ENCODE measurements at regions not wholly inside any gene's neighbourhood (a gene's known extent, or its start where the extent isn't known, plus 50 kb on each side); places are given as distances from the start of the nearest gene placed in this dataset.

DNA sequence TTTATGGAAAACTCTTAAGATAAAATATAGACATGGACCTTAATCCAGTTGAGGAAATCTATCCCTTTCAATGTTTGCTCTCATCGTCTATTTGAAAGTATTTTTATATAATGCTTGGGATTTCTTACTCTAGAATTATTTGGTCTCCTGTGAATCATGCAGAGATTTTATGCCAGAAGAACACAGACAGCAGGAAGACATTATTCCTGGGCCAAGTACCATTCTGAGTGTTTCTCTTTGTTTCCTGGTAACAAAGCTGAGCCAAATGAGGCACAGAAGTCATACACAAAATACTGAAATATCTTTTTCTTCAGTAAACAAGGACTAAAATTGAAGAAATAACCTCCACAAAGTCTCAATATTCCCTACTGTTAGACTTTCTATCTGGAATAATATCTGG is 538.2 kb upstream of the EYS start:
- TF ChIP-seq, protein P1, sequence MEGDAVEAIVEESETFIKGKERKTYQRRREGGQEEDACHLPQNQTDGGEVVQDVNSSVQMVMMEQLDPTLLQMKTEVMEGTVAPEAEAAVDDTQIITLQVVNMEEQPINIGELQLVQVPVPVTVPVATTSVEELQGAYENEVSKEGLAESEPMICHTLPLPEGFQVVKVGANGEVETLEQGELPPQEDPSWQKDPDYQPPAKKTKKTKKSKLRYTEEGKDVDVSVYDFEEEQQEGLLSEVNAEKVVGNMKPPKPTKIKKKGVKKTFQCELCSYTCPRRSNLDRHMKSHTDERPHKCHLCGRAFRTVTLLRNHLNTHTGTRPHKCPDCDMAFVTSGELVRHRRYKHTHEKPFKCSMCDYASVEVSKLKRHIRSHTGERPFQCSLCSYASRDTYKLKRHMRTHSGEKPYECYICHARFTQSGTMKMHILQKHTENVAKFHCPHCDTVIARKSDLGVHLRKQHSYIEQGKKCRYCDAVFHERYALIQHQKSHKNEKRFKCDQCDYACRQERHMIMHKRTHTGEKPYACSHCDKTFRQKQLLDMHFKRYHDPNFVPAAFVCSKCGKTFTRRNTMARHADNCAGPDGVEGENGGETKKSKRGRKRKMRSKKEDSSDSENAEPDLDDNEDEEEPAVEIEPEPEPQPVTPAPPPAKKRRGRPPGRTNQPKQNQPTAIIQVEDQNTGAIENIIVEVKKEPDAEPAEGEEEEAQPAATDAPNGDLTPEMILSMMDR (IDR thresholded peaks at IDR 0.05; ENCODE audit: unreplicated experiment) = no peak

DNA sequence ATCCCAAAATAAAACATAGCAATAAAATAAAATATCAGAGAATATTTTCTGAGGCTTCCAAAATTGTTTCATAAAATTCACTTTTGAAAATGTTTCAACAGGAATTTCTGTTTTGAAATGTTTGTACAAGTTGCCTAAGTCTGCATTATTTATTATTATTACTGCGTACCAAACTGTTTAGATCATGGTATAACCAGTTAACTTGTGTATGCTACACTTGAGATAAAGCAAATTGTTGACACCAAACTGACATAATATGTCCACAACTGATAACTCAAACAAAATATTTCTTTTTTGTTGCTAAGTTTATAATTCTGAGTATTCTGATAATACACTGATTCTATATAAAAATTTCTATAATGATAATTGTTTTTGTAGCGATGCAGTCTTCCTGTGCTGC is 531.8 kb upstream of the EYS start:
- DNase-seq = no peak
- CTCF ChIA-PET = interaction anchor here (0.7 kb wide), 1 partner anchor 203 kb away, joined by 5 read pairs; no protein-coding TSS in a partner anchor
- Mint-ChIP-seq H3K9me3 (ENCODE audit: low read depth, unreplicated experiment) (peaks cover 10% of the 10 kb centered on the region), H3K4me3 (ENCODE audit: low read depth, unreplicated experiment) (no peak overlapping the region), H3K4me1 (ENCODE audit: low read depth, unreplicated experiment) (no peaks in the 10 kb centered on the region), H3K27ac (ENCODE audit: unreplicated experiment) (no peak overlapping the region), H3K27me3 (ENCODE audit: unreplicated experiment) (no peaks in the 10 kb centered on the region), H3K36me3 (ENCODE audit: insufficient read depth, unreplicated experiment) (no peaks in the 10 kb centered on the region)
- no TSS peak for BruUV-seq (replicated peaks)
- TF ChIP-seq, protein P1 (IDR thresholded peaks at IDR 0.05; ENCODE audit: unreplicated experiment) = no peak
- intact Hi-C loops (cut with micrococcal nuclease; ENCODE audit: unreplicated experiment) = no loop called here

More for the DNA sequence above, 538.2 kb upstream of the EYS start:
- H3K27me3 Mint-ChIP-seq (ENCODE audit: unreplicated experiment) = no peaks in the 10 kb centered on the region
- no peaks in the 10 kb centered on the region for H3K4me1 Mint-ChIP-seq (ENCODE audit: low read depth, unreplicated experiment)
- H3K9me3 Mint-ChIP-seq (ENCODE audit: low read depth, unreplicated experiment) = peaks cover 11% of the 10 kb centered on the region
- H3K4me3 Mint-ChIP-seq (ENCODE audit: low read depth, unreplicated experiment) = no peak overlapping the region
- CTCF ChIA-PET = no interaction called here
- intact Hi-C loops (cut with micrococcal nuclease; ENCODE audit: unreplicated experiment) = no loop called here
- no peak overlapping the region for H3K27ac Mint-ChIP-seq (ENCODE audit: unreplicated experiment)
- no TSS peak for BruUV-seq (replicated peaks)
- no peaks in the 10 kb centered on the region for H3K36me3 Mint-ChIP-seq (ENCODE audit: insufficient read depth, unreplicated experiment)
- no peak for DNase-seq

DNA sequence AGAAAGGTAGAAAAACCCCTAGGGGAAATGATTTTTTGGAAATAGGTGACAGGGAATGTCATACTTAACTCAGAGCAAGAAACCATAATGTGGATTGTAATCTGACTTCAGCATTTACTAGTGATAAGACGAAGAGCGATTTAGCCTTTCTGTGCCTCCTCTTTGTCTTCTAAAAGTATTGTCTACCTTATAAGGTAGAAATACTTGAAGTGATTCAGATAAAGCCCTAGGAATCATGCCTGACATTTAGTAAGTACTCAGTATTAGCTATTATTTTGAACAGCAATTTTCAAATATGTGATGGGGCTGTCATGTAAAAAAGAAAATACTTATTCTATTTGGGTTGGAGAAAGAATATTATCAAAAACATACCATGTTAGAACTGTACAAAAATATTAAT is 525.9 kb upstream of the EYS start:
- no peaks in the 10 kb centered on the region for H3K4me1 Mint-ChIP-seq (ENCODE audit: low read depth, unreplicated experiment)
- CTCF ChIA-PET = no interaction called here
- no peaks in the 10 kb centered on the region for H3K36me3 Mint-ChIP-seq (ENCODE audit: insufficient read depth, unreplicated experiment)
- H3K9me3 Mint-ChIP-seq (ENCODE audit: low read depth, unreplicated experiment) = peaks cover 4% of the 10 kb centered on the region
- BruUV-seq (replicated peaks) = no TSS peak
- H3K27me3 Mint-ChIP-seq (ENCODE audit: unreplicated experiment) = no peaks in the 10 kb centered on the region
- no peak overlapping the region for H3K27ac Mint-ChIP-seq (ENCODE audit: unreplicated experiment)
- DNase-seq = no peak
- intact Hi-C loops (cut with micrococcal nuclease; ENCODE audit: unreplicated experiment) = no loop called here
- TF ChIP-seq, protein P1 (IDR thresholded peaks at IDR 0.05; ENCODE audit: unreplicated experiment) = no peak
- no peak overlapping the region for H3K4me3 Mint-ChIP-seq (ENCODE audit: low read depth, unreplicated experiment)

DNA sequence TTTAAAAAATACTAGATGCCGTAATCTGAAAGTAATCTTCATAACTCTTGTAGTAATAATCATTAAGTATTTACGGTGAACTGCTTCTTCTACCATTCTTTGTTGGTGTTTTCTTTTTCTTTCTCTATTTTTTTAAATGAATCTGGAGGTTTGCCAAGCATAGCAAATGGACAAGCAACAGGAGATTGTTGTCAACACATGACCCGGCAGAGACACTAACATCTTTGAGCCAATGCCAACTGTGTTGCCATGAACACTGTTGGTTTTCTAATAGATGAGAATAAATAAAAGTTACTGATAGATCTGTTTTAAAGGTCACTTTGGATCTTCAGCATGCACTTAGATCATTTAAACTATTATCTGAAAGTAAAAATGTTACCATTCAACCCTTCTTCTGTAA is 523.6 kb upstream of the EYS start:
- no peak for DNase-seq
- H3K4me1 Mint-ChIP-seq (ENCODE audit: low read depth, unreplicated experiment) = no peaks in the 10 kb centered on the region
- BruUV-seq (replicated peaks) = no TSS peak
- H3K27ac Mint-ChIP-seq (ENCODE audit: unreplicated experiment) = no peak overlapping the region
- no peaks in the 10 kb centered on the region for H3K27me3 Mint-ChIP-seq (ENCODE audit: unreplicated experiment)
- H3K9me3 Mint-ChIP-seq (ENCODE audit: low read depth, unreplicated experiment) = peaks cover 4% of the 10 kb centered on the region
- TF ChIP-seq, protein P1 (IDR thresholded peaks at IDR 0.05; ENCODE audit: unreplicated experiment) = no peak
- intact Hi-C loops (cut with micrococcal nuclease; ENCODE audit: unreplicated experiment) = no loop called here
- CTCF ChIA-PET = no interaction called here
- H3K4me3 Mint-ChIP-seq (ENCODE audit: low read depth, unreplicated experiment) = no peak overlapping the region
- H3K36me3 Mint-ChIP-seq (ENCODE audit: insufficient read depth, unreplicated experiment) = no peaks in the 10 kb centered on the region

All from Calu3 (cell line).